Trophoblast cell (in vitro differentiated cells and primary cell): ENCODE measurements at regions not wholly inside any gene's neighbourhood (a gene's known extent, or its start where the extent isn't known, plus 50 kb on each side); places are given as distances from the start of the nearest gene placed in this dataset.
"Not testable (repeated sequence)": the region's sequence is repeated elsewhere in the genome, so short reads cannot be mapped to it uniquely, and the experiment has no call there.

Source experiments
- DNase-seq, 2 donors: peaks; one replicate each; pipeline ENCODE4 v3.0.0-alpha.2; 2016
- H2AFZ ChIP-seq: 2 replicates; pipeline ENCODE4 v1.6.1; 2013; ENCODE audit warnings: low read length, moderate library complexity, mild to moderate bottlenecking; ENCODE audit not compliant: insufficient read depth, poor library complexity
- H2AK5ac ChIP-seq: 2 replicates; pipeline ENCODE4 v1.6.1; 2013; ENCODE audit warnings: mild to moderate bottlenecking, low read length
- H2BK120ac ChIP-seq: 2 replicates; pipeline ENCODE4 v1.6.1; 2013; ENCODE audit warnings: low read length, mild to moderate bottlenecking, moderate library complexity; ENCODE audit not compliant: insufficient read depth, poor library complexity
- H2BK12ac ChIP-seq: 2 replicates; pipeline ENCODE4 v1.6.1; 2013; ENCODE audit warnings: mild to moderate bottlenecking, low read length, moderate library complexity
- H2BK5ac ChIP-seq: 2 replicates; pipeline ENCODE4 v1.6.1; 2013; ENCODE audit warnings: low read length, low read depth, moderate library complexity, mild to moderate bottlenecking; ENCODE audit not compliant: poor library complexity
- H3K14ac ChIP-seq: 2 replicates; pipeline ENCODE4 v1.6.1; 2013; ENCODE audit warnings: mild to moderate bottlenecking, low read length
- H3K18ac ChIP-seq: 2 replicates; pipeline ENCODE4 v1.6.1; 2013; ENCODE audit warnings: mild to moderate bottlenecking, low read length
- H3K23ac ChIP-seq: 2 replicates; pipeline ENCODE4 v1.6.1; 2013; ENCODE audit warnings: low read length
- H3K27ac ChIP-seq: 2 replicates; pipeline ENCODE4 v1.5.1; 2013; ENCODE audit warnings: low read depth, mild to moderate bottlenecking, inconsistent platforms, low read length, moderate library complexity
- H3K27me3 ChIP-seq: 2 replicates; pipeline ENCODE4 v1.6.1; 2013; ENCODE audit warnings: inconsistent platforms, mild to moderate bottlenecking, low read length, moderate library complexity; ENCODE audit not compliant: insufficient read depth
- H3K36me3 ChIP-seq, 2 experiments: 1 replicate in 1 of 2; 2 replicates in 1 of 2; pipeline ENCODE4 v1.6.1; 2013; ENCODE audit warnings: low read length in 2 of 2, mild to moderate bottlenecking in 2 of 2, moderate library complexity in 1 of 2; ENCODE audit not compliant: insufficient read depth in 2 of 2, control insufficient read depth in 1 of 2
- H3K4ac ChIP-seq: 2 replicates; pipeline ENCODE4 v1.6.1; 2013; ENCODE audit warnings: low read depth, mild to moderate bottlenecking, low read length, moderate library complexity
- H3K4me1 ChIP-seq, 2 experiments: 1 replicate in 1 of 2; 2 replicates in 1 of 2; pipeline ENCODE4 v1.6.1; 2013; ENCODE audit warnings: low read length in 2 of 2, mild to moderate bottlenecking in 2 of 2, moderate library complexity in 1 of 2; ENCODE audit not compliant: insufficient read depth in 2 of 2, control insufficient read depth in 1 of 2
- H3K4me2 ChIP-seq: 2 replicates; pipeline ENCODE4 v1.6.1; 2013; ENCODE audit warnings: inconsistent platforms, mild to moderate bottlenecking, low read length, moderate library complexity
- H3K4me3 ChIP-seq: 2 replicates; pipeline ENCODE4 v1.5.1; 2013; ENCODE audit warnings: mild to moderate bottlenecking, low read depth, low read length, inconsistent platforms
- H3K79me1 ChIP-seq: one replicate; pipeline ENCODE4 v1.6.1; 2013; ENCODE audit warnings: low read length
- H3K79me2 ChIP-seq: 2 replicates; pipeline ENCODE4 v1.6.1; 2013; ENCODE audit warnings: low read length, mild to moderate bottlenecking; ENCODE audit not compliant: control insufficient read depth, insufficient read depth, poor library complexity
- H3K9ac ChIP-seq: 2 replicates; pipeline ENCODE4 v1.6.1; 2013; ENCODE audit warnings: mild to moderate bottlenecking, low read length
- H3K9me3 ChIP-seq: 2 replicates; pipeline ENCODE4 v1.6.1; 2013; ENCODE audit warnings: low read depth, mild to moderate bottlenecking, control low read depth, inconsistent platforms, low read length; ENCODE audit not compliant: insufficient read depth
- H4K12ac ChIP-seq: 2 replicates; pipeline ENCODE4 v1.6.1; 2013; ENCODE audit warnings: low read depth, mild to moderate bottlenecking, low read length, moderate library complexity
- H4K8ac ChIP-seq: 2 replicates; pipeline ENCODE4 v1.6.1; 2013; ENCODE audit warnings: low read depth, mild to moderate bottlenecking, low read length, moderate library complexity
- H4K91ac ChIP-seq: one replicate; pipeline ENCODE4 v1.6.1; 2013; ENCODE audit warnings: low read depth, mild to moderate bottlenecking, low read length, moderate library complexity
- WGBS: extraction: QIAGEN DNeasy Blood & Tissue Kit; methylation state at CpG from one replicate; pipeline ENCODE4 v1.1.7; 2013; ENCODE audit warnings: missing lambda C conversion rate; ENCODE audit not compliant: insufficient read length, insufficient coverage; ENCODE audit errors: extremely low coverage; 5-methylcytosine and 5-hydroxymethylcytosine counted together

DNA sequence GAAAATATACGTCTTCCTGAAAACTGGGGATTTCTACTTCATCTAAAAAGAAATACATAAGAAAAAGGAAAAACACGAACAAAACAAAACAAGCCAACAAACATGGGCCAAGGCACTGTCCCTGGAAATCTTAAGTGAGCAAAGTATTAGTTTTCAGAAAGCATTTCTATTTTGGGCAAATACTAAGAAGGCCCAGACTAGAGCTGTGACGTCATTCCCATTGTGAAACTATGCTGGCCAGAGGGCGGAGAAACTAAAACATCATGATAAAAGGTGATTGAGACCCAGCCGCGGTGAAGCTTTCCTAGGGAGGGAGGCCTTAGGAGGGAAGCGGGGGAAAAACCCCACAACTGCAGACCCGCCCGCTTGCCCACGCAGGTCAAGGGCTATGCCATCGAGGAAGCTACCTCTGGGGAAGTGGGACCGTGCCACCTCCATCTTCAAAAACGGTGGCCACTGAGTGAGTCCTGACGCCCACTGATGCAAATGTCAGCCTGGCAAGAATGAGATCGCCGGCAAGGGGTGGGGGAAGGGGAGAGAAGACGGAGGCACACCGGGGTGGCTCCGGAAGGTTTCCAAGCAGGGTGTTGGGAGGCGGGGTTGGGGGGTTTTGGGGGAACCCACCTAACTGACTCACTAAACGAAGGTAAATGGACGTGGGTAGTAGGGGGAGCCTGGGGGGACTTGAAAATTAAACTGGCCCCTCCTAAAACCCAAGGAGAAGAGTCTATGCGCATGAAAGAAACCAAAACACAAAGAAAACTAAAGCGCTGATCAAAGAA is 1504.6 kb upstream of the DEFB115 start:
- not testable (repeated sequence) for H3K79me1 ChIP-seq, H4K8ac ChIP-seq, H2AK5ac ChIP-seq, H3K27me3 ChIP-seq, H3K4ac ChIP-seq, H2BK12ac ChIP-seq, H3K23ac ChIP-seq, H4K91ac ChIP-seq, H3K36me3 ChIP-seq, H4K12ac ChIP-seq, H3K14ac ChIP-seq, H3K18ac ChIP-seq, H3K27ac ChIP-seq, H2BK5ac ChIP-seq, H3K4me1 ChIP-seq, H3K4me3 ChIP-seq, H3K4me2 ChIP-seq, H2BK120ac ChIP-seq, H3K79me2 ChIP-seq, H2AFZ ChIP-seq, H3K9ac ChIP-seq
- WGBS = no CpG with 5 or more reads among the region's 24 CpGs
- DNase-seq = peak in 1 of 2 donors; percentile 30
- peaks cover 23% of the 10 kb centered on the region for H3K9me3 ChIP-seq

DNA sequence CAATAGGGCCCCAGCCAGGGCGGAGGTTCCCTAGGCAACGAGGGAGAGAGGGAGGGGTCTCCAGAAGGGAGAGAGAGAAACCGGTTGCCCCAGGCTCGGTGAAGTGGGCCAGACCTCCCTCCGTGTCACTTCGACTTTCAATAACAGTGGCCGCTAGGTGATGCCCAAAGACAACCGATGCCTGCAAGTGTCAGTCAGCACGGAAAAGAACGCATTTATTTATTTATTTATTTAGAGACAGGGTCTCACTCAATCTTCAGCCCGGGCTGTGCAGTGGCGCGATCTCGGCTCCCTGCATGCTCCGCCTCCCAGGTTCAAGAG is 1504.1 kb upstream of the DEFB115 start:
- not testable (repeated sequence) for H3K14ac ChIP-seq, H3K36me3 ChIP-seq, H3K27ac ChIP-seq, H2AK5ac ChIP-seq, H2BK12ac ChIP-seq, H3K27me3 ChIP-seq, H3K79me1 ChIP-seq, H3K4me3 ChIP-seq, H3K79me2 ChIP-seq, H3K4ac ChIP-seq, H4K8ac ChIP-seq, H3K23ac ChIP-seq, H3K9ac ChIP-seq, H3K4me1 ChIP-seq, H2AFZ ChIP-seq, H3K18ac ChIP-seq, H2BK120ac ChIP-seq, H3K4me2 ChIP-seq, H4K12ac ChIP-seq, H2BK5ac ChIP-seq, H4K91ac ChIP-seq
- peaks cover 25% of the 10 kb centered on the region for H3K9me3 ChIP-seq
- no CpG with 5 or more reads among the region's 15 CpGs for WGBS
- peak in 1 of 2 donors; percentile 13 for DNase-seq

DNA sequence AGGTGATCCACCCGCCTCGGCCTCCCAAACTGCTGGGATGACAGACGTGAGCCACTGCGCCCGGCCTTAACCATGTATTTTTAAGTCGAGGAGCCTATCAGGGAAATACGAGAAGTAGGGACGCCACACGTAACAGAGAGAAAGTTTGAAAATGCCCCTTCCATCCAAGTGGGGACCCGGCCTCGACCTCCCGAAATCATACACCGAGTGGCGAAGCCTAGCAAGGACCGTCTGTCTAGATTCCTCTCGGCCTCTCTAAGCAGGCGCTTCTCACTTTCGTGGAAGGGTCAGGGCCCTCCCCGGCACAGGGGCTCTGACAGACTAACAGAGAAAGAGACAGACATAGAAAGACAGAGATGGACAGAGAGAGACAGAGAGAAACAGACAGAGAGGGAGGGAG is 1503.6 kb upstream of the DEFB115 start:
- not testable (repeated sequence) for H2AK5ac ChIP-seq, H3K79me1 ChIP-seq, H3K27me3 ChIP-seq, H3K4ac ChIP-seq, H4K12ac ChIP-seq, H2AFZ ChIP-seq, H3K23ac ChIP-seq, H3K4me3 ChIP-seq, H3K14ac ChIP-seq, H3K4me2 ChIP-seq, H3K9ac ChIP-seq, H4K91ac ChIP-seq, H3K18ac ChIP-seq, H3K36me3 ChIP-seq, H4K8ac ChIP-seq, DNase-seq, H2BK120ac ChIP-seq, H2BK5ac ChIP-seq, H2BK12ac ChIP-seq, H3K79me2 ChIP-seq, H3K4me1 ChIP-seq, H3K27ac ChIP-seq
- whole genome bisulfite sequencing = no CpG with 5 or more reads among the region's 19 CpGs
- H3K9me3 ChIP-seq = peaks cover 25% of the 10 kb centered on the region

DNA sequence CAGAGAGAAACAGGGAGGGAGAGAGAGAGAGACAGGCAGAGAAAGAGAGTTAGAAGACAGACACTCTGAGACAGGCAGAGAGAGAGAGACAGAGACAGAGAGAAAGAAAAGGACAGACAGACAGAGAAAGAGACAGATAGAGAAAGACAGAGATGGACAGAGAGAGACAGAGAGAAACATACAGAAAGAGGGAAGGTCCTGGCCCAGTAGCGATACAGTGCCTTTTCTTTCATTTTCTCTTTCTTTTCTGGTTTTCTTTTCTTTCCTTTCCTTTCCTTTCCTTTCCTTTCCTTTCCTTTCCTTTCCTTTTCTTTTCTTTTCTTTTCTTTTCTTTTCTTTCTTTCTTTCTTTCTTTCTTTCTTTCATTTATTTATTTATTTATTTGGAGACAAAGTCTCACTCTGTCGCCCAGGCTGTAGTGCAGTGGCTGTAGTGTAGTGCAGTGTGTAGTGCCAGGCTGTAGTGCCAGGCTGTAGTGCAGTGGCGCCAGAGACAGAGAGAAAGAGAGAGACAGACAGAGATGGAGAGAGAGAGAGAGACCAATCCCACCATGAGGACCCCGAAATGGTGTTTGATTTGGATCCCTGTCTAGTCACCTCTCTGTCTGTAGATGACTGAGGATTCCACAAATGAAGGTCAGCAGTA is 1501.5 kb upstream of the DEFB115 start:
- not testable (repeated sequence) for H3K79me2 ChIP-seq, H3K4me3 ChIP-seq, H4K91ac ChIP-seq, H2BK120ac ChIP-seq, H3K4ac ChIP-seq, H3K4me2 ChIP-seq, H4K8ac ChIP-seq, H2AFZ ChIP-seq, H3K23ac ChIP-seq, H4K12ac ChIP-seq, H3K36me3 ChIP-seq, H2BK12ac ChIP-seq, H3K14ac ChIP-seq, H3K18ac ChIP-seq, DNase-seq, H3K4me1 ChIP-seq, H3K9ac ChIP-seq, H3K27me3 ChIP-seq, H2BK5ac ChIP-seq, H2AK5ac ChIP-seq, H3K79me1 ChIP-seq, H3K27ac ChIP-seq
- peaks cover 17% of the 10 kb centered on the region for H3K9me3 ChIP-seq
- no CpG with 5 or more reads among the region's 4 CpGs for WGBS
